ENCODE measurements at regions not wholly inside any gene's neighbourhood (a gene's known extent, or its start where the extent isn't known, plus 50 kb on each side); places are given as distances from the start of the nearest gene placed in this dataset.

GRCh38 chr1:98327220-98327861 is 334.2 kb upstream of the SNX7 start:
- no peak for DNase-seq

- no peak for DNase-seq
Measured at GRCh38 chr1:98325646-98326440, 335.7 kb upstream of the SNX7 start.

- DNase-seq, result no peak
Measured at GRCh38 chr1:98323906-98324358, 337.6 kb upstream of the SNX7 start.

GRCh38 chr1:98323388-98323787 is 338.1 kb upstream of the SNX7 start:
- no peak for DNase-seq

GRCh38 chr1:98322966-98323365 is 338.6 kb upstream of the SNX7 start:
- no peak for DNase-seq

- DNase-seq, result no peak
Measured at GRCh38 chr1:98322086-98322485, 339.4 kb upstream of the SNX7 start.

- no peak for DNase-seq
Measured at GRCh38 chr1:98321191-98321590, 340.3 kb upstream of the SNX7 start.

- DNase-seq, result no peak
Measured at GRCh38 chr1:98316286-98316905, 345.1 kb upstream of the SNX7 start.

GRCh38 chr1:98315309-98315708 is 346.2 kb upstream of the SNX7 start:
- no peak for DNase-seq

- no peak for DNase-seq
Measured at GRCh38 chr1:98314601-98315000, 346.9 kb upstream of the SNX7 start.

GRCh38 chr1:98306517-98307089 is 354.9 kb upstream of the SNX7 start:
- DNase-seq, result no peak

- DNase-seq, result no peak
Measured at GRCh38 chr1:98305362-98305761, 356.2 kb upstream of the SNX7 start.

- no peak for DNase-seq
Measured at GRCh38 chr1:98304888-98305287, 356.6 kb upstream of the SNX7 start.

GRCh38 chr1:98299861-98300260 is 361.7 kb upstream of the SNX7 start:
- no peak for DNase-seq

- no peak for DNase-seq
Measured at GRCh38 chr1:98299313-98299712, 362.2 kb upstream of the SNX7 start.

GRCh38 chr1:98298319-98298718 is 363.2 kb upstream of the SNX7 start:
- no peak for DNase-seq

GRCh38 chr1:98296681-98297080 is 364.8 kb upstream of the SNX7 start:
- no peak for DNase-seq

- no peak for DNase-seq
Measured at GRCh38 chr1:98294127-98294526, 367.4 kb upstream of the SNX7 start.

GRCh38 chr1:98292994-98293393 is 368.5 kb upstream of the SNX7 start:
- DNase-seq, result no peak

- no peak for DNase-seq
Measured at GRCh38 chr1:98289311-98289710, 368.5 kb upstream of the DPYD start.

- DNase-seq, result no peak
Measured at GRCh38 chr1:98288494-98288893, 367.7 kb upstream of the DPYD start.

GRCh38 chr1:98287626-98288025 is 366.8 kb upstream of the DPYD start:
- no peak for DNase-seq

- DNase-seq, result no peak
Measured at GRCh38 chr1:98286656-98287055, 365.8 kb upstream of the DPYD start.

Data from occipital lobe (tissue), 1 donor.